Ascending aorta (tissue), 2 donors: ENCODE measurements at regions not wholly inside any gene's neighbourhood (a gene's known extent, or its start where the extent isn't known, plus 50 kb on each side); places are given as distances from the start of the nearest gene placed in this dataset.

Experiments
- DNase-seq, 2 donors: peaks; one replicate each; pipeline ENCODE4 v3.0.0-alpha.2; 2019; ENCODE audit warnings: low spot score in 2 of 2
- H3K27ac ChIP-seq, 2 donors: fragments of 200-600 bp; sonication (generic); one replicate each; pipeline ENCODE4 v1.5.1; 2016 to 2017; ENCODE audit warnings: mild to moderate bottlenecking in 1 of 2
- H3K27me3 ChIP-seq: fragments of 200-600 bp; sonication (generic); one replicate; pipeline ENCODE4 v1.5.1; 2017
- H3K36me3 ChIP-seq, 2 donors: fragments of 200-600 bp; sonication (generic); one replicate each; pipeline ENCODE4 v1.5.1; 2016
- H3K4me1 ChIP-seq, 2 donors: fragments of 200-600 bp; sonication (generic); one replicate each; pipeline ENCODE4 v1.5.1; 2016 to 2017; ENCODE audit warnings: mild to moderate bottlenecking in 1 of 2
- H3K4me3 ChIP-seq, 2 donors: fragments of 200-600 bp; sonication (generic); one replicate each; pipeline ENCODE4 v1.5.1; 2016 to 2017; ENCODE audit warnings: mild to moderate bottlenecking in 1 of 2
- H3K9me3 ChIP-seq, 2 donors: fragments of 200-600 bp; sonication (generic); one replicate each; pipeline ENCODE4 v1.5.1; 2016
- CTCF ChIP-seq, 3 experiments: fragments of 200-600 bp in 2 of 3; fragments of 450-650 bp in 1 of 3; sonication (generic) in 2 of 3; IDR thresholded peaks; one replicate each; pipeline ENCODE4 v1.5.1; 2016 to 2019; ENCODE audit warnings: antibody characterized with exemption in 3 of 3, mild to moderate bottlenecking in 1 of 3, moderate library complexity in 1 of 3
- intact Hi-C: fragments of 100-400 bp; cut with DNase I; formaldehyde crosslinking; loops from one replicate; pipeline ENCODE4 v1.15.1; 2023

GRCh38 chr1:166330096-166330495 lies 163.3 kb upstream of the FAM78B start:
- no peak for TF ChIP-seq CTCF (IDR thresholded peaks at IDR 0.05)

GRCh38 chr1:166338105-166338504 lies 171.3 kb upstream of the FAM78B start:
- no peak for DNase-seq
- Histone ChIP-seq H3K4me3 (no peak overlapping the region), H3K27ac (no peak overlapping the region), H3K27me3 (no peaks in the 10 kb centered on the region), H3K36me3 (no peaks in the 10 kb centered on the region), H3K4me1 (no peaks in the 10 kb centered on the region), H3K9me3 (no peaks in the 10 kb centered on the region)
- TF ChIP-seq CTCF (IDR thresholded peaks at IDR 0.05) = no peak
- intact Hi-C loops = no loop called here

More at GRCh38 chr1:166330096-166330495, 163.3 kb upstream of the FAM78B start:
- intact Hi-C loops = no loop called here
- no peak for DNase-seq
- Histone ChIP-seq H3K9me3 (no peaks in the 10 kb centered on the region), H3K27me3 (no peaks in the 10 kb centered on the region), H3K27ac (no peak overlapping the region), H3K36me3 (no peaks in the 10 kb centered on the region), H3K4me3 (no peak overlapping the region), H3K4me1 (no peaks in the 10 kb centered on the region)

GRCh38 chr1:166340709-166341108 lies 173.9 kb upstream of the FAM78B start:
- Histone ChIP-seq H3K9me3 (no peaks in the 10 kb centered on the region), H3K36me3 (no peaks in the 10 kb centered on the region), H3K4me1 (no peaks in the 10 kb centered on the region), H3K27me3 (no peaks in the 10 kb centered on the region), H3K27ac (no peak overlapping the region), H3K4me3 (no peak overlapping the region)
- intact Hi-C loops = no loop called here
- no peak for DNase-seq
- no peak for TF ChIP-seq CTCF (IDR thresholded peaks at IDR 0.05)

DNA sequence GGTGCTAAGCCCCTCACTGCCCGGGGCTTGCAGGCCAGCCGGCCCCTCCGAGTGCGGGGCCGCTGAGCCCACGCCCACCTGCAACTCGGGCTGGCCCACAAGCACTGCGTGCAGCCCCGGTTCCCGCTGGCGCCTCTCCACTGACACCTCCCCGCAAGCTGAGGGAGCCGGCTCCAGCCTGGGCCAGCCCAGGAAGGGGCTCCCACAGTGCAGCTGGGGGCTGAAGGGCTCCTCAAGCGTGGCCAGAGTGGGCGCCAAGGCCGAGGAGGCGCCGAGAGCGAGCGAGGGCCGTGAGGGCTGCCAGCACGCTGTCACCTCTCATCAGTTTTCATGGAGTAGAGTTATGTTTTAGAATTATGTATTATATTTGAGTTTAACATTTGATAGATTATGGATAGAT lies 176.5 kb upstream of the FAM78B start:
- DNase-seq = no peak
- intact Hi-C loops = no loop called here
- Histone ChIP-seq H3K27ac (no peak overlapping the region), H3K27me3 (no peaks in the 10 kb centered on the region), H3K36me3 (no peaks in the 10 kb centered on the region), H3K4me1 (no peaks in the 10 kb centered on the region), H3K4me3 (no peak overlapping the region), H3K9me3 (no peaks in the 10 kb centered on the region)
- TF ChIP-seq CTCF (IDR thresholded peaks at IDR 0.05) = no peak

GRCh38 chr1:166350490-166350889 lies 183.7 kb upstream of the FAM78B start:
- no peak for TF ChIP-seq CTCF (IDR thresholded peaks at IDR 0.05)
- H3K9me3 ChIP-seq = no peaks in the 10 kb centered on the region
- no peak for DNase-seq
- no peaks in the 10 kb centered on the region for H3K36me3 ChIP-seq
- H3K27me3 ChIP-seq = no peaks in the 10 kb centered on the region
- no peak overlapping the region for H3K27ac ChIP-seq
- H3K4me3 ChIP-seq = no peak overlapping the region
- intact Hi-C loops = no loop called here
- H3K4me1 ChIP-seq = no peaks in the 10 kb centered on the region

DNA sequence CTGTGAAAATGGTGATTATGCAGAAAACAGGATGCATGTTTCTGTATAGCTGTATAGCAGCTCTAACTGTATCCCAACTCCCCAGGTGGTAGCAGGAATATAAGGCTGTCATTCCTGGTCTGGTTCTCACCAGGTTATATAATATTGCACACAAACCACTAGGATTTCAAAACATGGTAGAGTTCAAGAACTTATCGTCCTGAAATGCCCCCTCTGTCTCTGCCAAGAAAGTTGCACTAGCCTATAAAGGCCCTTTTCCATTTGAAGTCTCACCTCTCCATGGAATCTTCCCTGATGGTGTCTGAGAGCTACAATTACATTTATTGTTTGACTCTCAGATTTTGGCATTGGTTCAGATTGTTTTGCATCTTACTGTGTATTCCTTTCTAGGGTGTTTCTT lies 184.9 kb upstream of the FAM78B start:
- no peaks in the 10 kb centered on the region for H3K4me1 ChIP-seq
- intact Hi-C loops = no loop called here
- no peaks in the 10 kb centered on the region for H3K36me3 ChIP-seq
- TF ChIP-seq CTCF (IDR thresholded peaks at IDR 0.05) = no peak
- H3K27ac ChIP-seq = no peak overlapping the region
- H3K9me3 ChIP-seq = no peaks in the 10 kb centered on the region
- H3K27me3 ChIP-seq = no peaks in the 10 kb centered on the region
- H3K4me3 ChIP-seq = no peak overlapping the region
- no peak for DNase-seq
